ENCODE measurements at regions not wholly inside any gene's neighbourhood (a gene's known extent, or its start where the extent isn't known, plus 50 kb on each side); places are given as distances from the start of the nearest gene placed in this dataset.

GRCh38 chr16:50881956-50882355 is 140.1 kb downstream of the CYLD start:
- DNase-seq (ENCODE audit: low read depth in 3 of 3, low spot score in 1 of 3): no peak

- DNase-seq (ENCODE audit: low read depth in 3 of 3, low spot score in 1 of 3): no peak
Measured at GRCh38 chr16:50881331-50881830, 139.5 kb downstream of the CYLD start.

- DNase-seq (ENCODE audit: low read depth in 3 of 3, low spot score in 1 of 3): no peak
Measured at GRCh38 chr16:50880926-50881325, 139.0 kb downstream of the CYLD start.

DNA sequence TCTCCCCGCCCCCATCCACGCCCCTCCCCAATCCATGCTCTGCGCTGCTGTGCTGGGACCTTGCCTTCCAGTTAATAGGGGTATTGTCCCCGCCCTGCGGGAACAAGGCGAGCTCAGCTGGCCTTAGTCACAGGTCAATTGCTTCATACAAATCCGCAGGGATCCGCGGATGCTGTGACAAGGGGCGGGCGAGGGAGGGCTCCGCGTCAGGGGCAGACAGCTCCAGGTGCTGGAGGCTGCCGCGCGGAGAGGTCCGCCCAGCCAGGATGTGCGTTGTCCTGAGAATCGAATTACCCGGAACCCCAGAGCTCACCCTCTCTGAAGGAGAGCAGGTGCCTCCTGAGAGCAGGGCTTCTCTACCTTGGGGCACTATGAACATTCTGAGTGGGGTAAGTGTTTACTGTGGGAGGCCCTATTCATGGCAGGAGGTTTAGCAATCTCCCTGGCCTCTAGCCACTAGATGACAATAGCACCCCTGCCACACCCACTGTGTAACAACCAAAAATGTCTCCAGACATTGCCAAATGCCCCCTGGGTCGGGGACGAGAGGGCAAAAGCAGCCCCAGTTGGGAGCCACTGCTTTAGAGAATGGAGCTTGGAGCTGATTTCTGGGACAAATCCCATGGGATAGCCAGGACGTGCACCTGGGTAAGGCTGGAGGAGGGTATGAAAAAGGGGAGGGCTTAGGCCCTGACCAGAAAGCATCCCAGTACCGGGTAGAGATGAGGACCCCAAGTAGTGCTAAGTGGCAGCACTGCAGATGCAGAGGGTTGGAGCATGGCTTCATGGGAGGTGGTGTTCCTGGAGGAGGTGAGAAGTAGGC is 138.2 kb downstream of the CYLD start:
- no peak for DNase-seq (ENCODE audit: low read depth in 3 of 3, low spot score in 1 of 3)

- no peak for DNase-seq (ENCODE audit: low read depth in 3 of 3, low spot score in 1 of 3)
Measured at GRCh38 chr16:50878966-50879615, 137.2 kb downstream of the CYLD start.

- DNase-seq (ENCODE audit: low read depth in 3 of 3, low spot score in 1 of 3): no peak
Measured at GRCh38 chr16:50878536-50878935, 136.7 kb downstream of the CYLD start.

DNA sequence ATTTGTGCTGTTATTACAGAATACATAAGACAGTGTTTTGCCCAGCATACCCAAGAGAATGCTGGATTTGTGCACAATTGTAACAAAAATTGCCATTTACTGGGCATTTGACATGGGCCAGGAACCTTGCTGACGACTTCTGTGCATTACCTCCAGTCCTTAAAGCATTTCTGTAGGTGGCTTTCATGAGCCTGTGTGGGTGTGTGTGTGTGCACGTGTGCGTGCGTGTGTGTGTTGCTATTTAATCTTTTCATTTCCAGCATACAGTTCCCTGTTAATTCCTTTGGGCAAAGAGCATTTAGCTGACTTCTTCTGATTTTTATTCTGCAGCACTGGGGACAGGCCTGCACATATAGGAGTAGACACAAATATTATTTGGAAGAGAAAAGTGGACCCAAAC is 134.4 kb downstream of the CYLD start:
- DNase-seq (ENCODE audit: low read depth in 3 of 3, low spot score in 1 of 3): no peak

DNA sequence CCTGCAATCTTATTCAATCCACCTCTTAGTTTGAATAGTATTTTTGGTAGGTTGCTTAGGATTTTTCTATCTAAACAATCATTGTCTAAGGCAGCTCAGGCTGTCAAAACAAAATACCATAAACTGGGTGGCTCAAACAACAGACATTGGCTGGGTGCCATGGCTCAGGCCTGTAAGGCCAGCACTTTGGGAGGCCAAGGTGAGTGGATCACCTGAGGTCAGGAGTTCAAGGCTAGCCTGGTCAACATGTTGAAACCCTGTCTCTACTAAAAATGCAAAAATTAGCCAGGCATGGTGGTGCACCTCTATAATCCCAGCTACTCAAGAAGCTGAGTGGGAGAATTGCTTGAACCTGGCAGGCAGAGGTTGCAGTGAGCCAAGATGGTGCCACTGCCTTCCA is 126.7 kb downstream of the CYLD start:
- DNase-seq (ENCODE audit: low read depth in 3 of 3, low spot score in 1 of 3): no peak

- no peak for DNase-seq (ENCODE audit: low read depth in 3 of 3, low spot score in 1 of 3)
Measured at GRCh38 chr16:50866806-50867205, 124.9 kb downstream of the CYLD start.

- DNase-seq (ENCODE audit: low read depth in 3 of 3, low spot score in 1 of 3): no peak
Measured at GRCh38 chr16:50864386-50864785, 122.5 kb downstream of the CYLD start.

- no peak for DNase-seq (ENCODE audit: low read depth in 3 of 3, low spot score in 1 of 3)
Measured at GRCh38 chr16:50863644-50864144, 121.8 kb downstream of the CYLD start.

GRCh38 chr16:50862818-50863643 is 121.1 kb downstream of the CYLD start:
- DNase-seq (ENCODE audit: low read depth in 3 of 3, low spot score in 1 of 3): no peak

DNA sequence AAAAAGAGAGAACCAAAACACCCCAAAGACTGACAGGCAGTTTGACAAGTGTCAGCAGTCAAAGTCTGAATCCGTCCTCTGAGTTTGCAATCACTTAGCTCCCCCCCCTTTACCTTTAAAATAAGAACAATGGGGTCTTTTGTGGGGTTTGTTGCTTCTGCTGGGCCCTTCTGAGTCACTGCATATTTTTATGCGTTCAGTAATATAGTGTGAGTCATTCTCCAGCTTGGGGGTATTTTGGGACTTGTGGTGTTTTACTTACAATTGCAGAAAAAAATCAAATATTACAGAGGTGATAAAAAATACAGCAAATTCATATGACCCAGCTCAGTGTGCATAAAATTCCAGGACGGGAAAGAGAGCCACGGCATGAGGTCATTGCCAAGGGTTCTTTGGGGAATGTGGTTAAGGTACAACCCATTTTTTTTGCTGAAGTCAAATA is 120.1 kb downstream of the CYLD start:
- DNase-seq (ENCODE audit: low read depth in 3 of 3, low spot score in 1 of 3): no peak

DNA sequence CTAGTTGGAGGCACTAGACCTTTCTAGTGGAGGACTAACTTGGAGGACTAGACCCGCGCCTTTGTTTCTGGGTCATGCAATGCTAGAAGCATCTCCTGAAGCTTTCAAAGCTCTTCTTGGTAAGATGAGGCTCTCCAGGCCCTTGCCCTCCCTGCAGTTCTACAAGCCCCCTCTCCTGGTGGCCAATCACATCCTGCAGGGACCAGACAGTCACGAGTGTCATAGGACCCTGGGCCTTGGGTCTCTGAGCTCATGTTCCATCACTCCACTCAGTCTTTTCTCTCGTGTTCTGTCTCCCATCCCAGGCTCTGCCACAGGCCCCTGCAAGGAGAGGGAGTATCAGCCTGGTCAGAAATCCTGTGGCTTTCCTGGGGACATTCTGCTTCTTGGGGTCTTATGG is 119.6 kb downstream of the CYLD start:
- DNase-seq (ENCODE audit: low read depth in 3 of 3, low spot score in 1 of 3): no peak

DNA sequence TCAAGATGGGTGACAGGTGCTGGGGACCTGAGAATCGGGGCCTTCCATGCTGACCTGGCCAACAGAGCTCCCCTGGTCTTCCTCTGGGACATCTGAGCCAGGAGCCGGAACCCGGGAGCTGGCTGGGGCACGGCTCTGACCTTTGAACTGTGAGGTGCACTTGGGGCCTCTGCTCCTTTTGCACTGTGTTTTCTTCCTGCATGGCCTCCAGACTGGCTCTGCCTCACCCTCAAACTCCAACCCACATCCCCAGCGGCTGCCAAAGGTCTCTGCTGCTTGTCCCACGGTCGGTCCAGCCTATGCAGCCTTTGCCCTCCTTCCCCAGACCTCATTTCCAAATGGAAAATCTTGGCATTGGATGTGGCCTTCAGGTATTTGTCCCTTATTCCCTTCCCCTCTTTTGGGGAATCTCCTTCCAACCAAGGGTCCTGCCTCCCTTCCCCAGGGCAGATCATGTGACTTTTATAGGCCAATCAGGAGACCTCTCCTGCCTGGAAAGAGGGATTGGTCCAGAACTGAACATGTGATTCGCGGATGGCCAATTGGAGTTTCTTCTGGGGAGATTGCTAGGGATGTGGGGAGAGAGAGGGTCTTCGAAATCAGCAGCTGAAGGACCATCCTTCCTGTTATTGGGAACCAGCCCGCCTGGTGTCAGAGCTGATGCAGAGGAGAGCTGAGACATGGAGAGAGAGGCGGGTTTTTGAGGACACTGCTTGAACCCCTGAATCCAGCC is 117.9 kb downstream of the CYLD start:
- DNase-seq (ENCODE audit: low read depth in 3 of 3, low spot score in 1 of 3): no peak

DNA sequence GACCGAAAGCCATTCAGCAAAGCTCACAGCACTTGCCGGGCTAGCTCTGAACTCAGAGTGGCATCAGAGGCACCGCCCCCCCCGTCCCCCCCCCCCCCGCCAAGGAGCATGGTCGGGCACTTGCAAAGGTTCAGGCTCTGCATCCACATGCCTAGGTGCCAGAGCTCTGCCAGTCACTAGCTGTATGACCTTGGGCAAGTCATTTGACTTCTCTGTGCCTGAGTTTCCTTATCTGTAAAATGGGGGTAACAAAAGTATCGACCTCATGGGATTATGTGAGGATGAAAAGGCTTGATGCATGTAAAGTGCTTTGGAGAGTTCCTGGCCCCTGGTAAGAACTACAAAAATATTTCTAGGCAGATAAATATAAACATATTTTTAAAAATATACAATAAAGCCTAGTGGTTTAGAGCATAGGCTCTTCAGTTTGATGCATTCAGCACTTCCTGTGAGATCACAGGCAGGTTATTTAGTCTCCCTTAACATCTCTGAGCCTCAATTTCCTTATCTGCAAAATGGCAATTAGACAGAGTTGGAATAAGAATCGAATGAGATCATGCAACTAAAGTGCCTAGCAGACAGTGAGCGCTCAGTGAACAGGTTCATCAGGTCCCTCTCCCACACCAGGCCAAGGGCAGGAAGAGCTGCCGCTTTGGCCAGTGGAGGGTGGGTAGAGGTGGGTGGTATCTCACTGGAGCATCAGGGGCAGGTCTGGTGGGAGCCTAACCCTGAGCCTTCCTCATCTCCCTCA is 117.2 kb downstream of the CYLD start:
- DNase-seq (ENCODE audit: low read depth in 3 of 3, low spot score in 1 of 3): no peak

DNA sequence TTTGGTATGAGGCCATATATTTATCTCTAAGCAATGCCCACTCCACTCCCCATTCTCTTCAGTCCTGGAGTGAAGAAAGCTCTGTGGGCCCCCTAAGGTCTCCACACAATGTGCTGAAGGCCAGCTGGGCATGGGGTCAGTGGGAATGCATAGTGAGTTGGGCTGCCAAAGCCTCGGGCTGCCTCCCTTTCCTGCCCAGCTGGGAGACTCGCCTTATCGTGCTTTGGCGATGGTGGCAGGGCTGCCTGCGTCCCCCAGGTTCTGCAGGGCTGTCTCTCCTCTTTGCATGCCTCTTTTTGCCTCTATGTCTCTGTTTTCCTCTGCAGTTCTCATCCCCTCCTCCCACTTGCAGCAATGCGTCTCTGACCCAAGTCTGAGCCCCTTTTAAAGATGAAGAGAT is 116.5 kb downstream of the CYLD start:
- DNase-seq (ENCODE audit: low read depth in 3 of 3, low spot score in 1 of 3): no peak

DNA sequence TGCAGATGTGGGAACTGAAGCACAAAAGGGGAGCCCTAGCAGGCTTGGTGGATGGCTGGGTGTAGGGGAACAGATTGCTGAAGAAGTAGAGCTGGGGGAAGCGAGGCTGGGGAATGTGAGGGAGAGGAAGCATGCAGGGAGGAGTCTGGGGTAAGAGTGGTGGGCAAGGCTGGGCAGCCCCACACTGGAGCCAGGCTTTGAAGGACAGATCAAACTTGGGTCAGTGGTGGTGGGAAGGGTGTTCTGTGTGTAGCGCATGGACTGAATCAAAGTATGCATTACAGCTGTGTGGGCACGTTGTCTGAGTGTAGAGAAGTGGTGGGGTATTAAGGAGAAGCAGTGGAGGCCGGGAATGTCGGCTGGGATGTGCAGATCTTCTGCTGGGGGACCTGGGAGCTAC is 116.0 kb downstream of the CYLD start:
- no peak for DNase-seq (ENCODE audit: low read depth in 3 of 3, low spot score in 1 of 3)

DNA sequence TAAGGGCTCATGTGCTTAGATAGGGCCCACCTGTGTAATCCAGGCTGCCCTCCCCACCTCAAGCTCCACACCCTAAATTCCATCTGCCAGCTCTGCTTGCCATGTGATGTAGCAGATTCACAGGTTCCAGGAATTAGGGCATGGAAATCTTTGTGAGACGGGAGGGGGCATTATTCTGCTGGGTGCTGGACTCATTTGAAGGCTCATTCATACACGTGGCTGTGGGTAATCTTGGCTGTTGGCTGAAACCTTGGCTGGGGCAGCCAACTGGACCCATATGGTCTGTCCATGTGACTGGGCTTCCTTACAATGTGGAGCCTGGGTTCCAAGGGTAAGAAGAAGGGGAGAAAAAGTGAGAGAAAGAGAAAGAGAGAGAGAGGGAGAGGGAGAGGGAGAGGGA is 115.1 kb downstream of the CYLD start:
- no peak for DNase-seq (ENCODE audit: low read depth in 3 of 3, low spot score in 1 of 3)

- no peak for DNase-seq (ENCODE audit: low read depth in 3 of 3, low spot score in 1 of 3)
Measured at GRCh38 chr16:50853329-50853728, 111.4 kb downstream of the CYLD start.
